ENCODE measurements at regions not wholly inside any gene's neighbourhood (a gene's known extent, or its start where the extent isn't known, plus 50 kb on each side); places are given as distances from the start of the nearest gene placed in this dataset.

- no peak for TF ChIP-seq EZH2 (IDR thresholded peaks at IDR 0.05; ENCODE audit: borderline replicate concordance, low read depth, low read length, poor library complexity, severe bottlenecking)
- TF ChIP-seq CTCF (conservative IDR thresholded peaks at IDR 0.05; ENCODE audit: low read depth, low read length), result no peak
Measured at GRCh38 chr11:97224396-97224795, 834.6 kb downstream of the JRKL start.

All from A673 (cell line).